Vagina (tissue), 2 donors: ENCODE measurements at regions not wholly inside any gene's neighbourhood (a gene's known extent, or its start where the extent isn't known, plus 50 kb on each side); places are given as distances from the start of the nearest gene placed in this dataset.

Experiments
- POLR2A ChIP-seq, 2 donors: fragments of 450-650 bp; IDR thresholded peaks; one replicate each; pipeline ENCODE4 v1.6.1; 2017; ENCODE audit warnings: antibody characterized with exemption in 2 of 2, mild to moderate bottlenecking in 2 of 2, moderate library complexity in 2 of 2
- POLR2AphosphoS5 ChIP-seq, 2 donors: sonication (generic); formaldehyde crosslinking; IDR thresholded peaks; one replicate each; pipeline ENCODE4 v1.9.0; 2017; ENCODE audit warnings: antibody characterized with exemption in 2 of 2, mild to moderate bottlenecking in 2 of 2, low read depth in 1 of 2; ENCODE audit not compliant: insufficient read depth in 1 of 2
- TF ChIP-seq, protein P1 (sequence below), 3 experiments: fragments of 450-650 bp in 2 of 3; fragments of 200-600 bp in 1 of 3; sonication (generic) in 1 of 3; IDR thresholded peaks; one replicate each; pipeline ENCODE4 v1.5.1; 2017 to 2019; ENCODE audit warnings: antibody characterized with exemption in 3 of 3, mild to moderate bottlenecking in 2 of 3, moderate library complexity in 2 of 3

DNA sequence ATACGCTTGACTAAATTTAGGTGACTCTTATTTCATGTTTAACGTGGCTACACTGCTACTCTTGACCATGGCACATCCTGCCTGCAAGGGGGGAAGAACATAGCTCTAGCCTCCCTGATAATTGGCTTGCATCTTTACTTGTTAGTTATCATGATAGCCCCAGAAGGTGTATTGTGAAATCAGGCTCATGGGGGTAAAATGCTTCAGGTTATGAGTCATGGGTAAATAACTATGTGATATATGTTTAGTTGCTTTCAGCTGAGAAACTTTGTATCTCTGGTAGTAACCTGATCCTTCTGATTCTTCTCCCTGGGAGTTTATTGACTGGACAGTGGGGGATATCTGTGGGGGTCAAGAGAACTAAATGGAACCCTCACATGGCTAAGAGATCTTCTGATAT, 660.8 kb upstream of the UBE2E2 start:
- TF ChIP-seq POLR2A (IDR thresholded peaks at IDR 0.05) (no peak), POLR2AphosphoS5 (IDR thresholded peaks at IDR 0.05; ENCODE audit: insufficient read depth in 1 of 2, low read depth in 1 of 2) (no peak)
- TF ChIP-seq, protein P1, sequence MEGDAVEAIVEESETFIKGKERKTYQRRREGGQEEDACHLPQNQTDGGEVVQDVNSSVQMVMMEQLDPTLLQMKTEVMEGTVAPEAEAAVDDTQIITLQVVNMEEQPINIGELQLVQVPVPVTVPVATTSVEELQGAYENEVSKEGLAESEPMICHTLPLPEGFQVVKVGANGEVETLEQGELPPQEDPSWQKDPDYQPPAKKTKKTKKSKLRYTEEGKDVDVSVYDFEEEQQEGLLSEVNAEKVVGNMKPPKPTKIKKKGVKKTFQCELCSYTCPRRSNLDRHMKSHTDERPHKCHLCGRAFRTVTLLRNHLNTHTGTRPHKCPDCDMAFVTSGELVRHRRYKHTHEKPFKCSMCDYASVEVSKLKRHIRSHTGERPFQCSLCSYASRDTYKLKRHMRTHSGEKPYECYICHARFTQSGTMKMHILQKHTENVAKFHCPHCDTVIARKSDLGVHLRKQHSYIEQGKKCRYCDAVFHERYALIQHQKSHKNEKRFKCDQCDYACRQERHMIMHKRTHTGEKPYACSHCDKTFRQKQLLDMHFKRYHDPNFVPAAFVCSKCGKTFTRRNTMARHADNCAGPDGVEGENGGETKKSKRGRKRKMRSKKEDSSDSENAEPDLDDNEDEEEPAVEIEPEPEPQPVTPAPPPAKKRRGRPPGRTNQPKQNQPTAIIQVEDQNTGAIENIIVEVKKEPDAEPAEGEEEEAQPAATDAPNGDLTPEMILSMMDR (IDR thresholded peaks at IDR 0.05), result no peak
